ENCODE measurements at regions not wholly inside any gene's neighbourhood (a gene's known extent, or its start where the extent isn't known, plus 50 kb on each side); places are given as distances from the start of the nearest gene placed in this dataset.

- no peaks in the 10 kb centered on the region for H3K27me3 ChIP-seq (ENCODE audit: insufficient read depth, low read length)
- DNase-seq (ENCODE audit: insufficient read length, low spot score, missing footprints): no peak
- no peaks in the 10 kb centered on the region for H4K20me1 ChIP-seq (ENCODE audit: insufficient read depth, low read length)
- H3K9me3 ChIP-seq (ENCODE audit: low read depth, low read length): no peaks in the 10 kb centered on the region
- no peak overlapping the region for H3K4me2 ChIP-seq (ENCODE audit: insufficient read depth, low read length)
- H3K4me1 ChIP-seq (ENCODE audit: insufficient read depth, low read length): no peaks in the 10 kb centered on the region
- H3K79me2 ChIP-seq (ENCODE audit: insufficient read depth, low read length): no peaks in the 10 kb centered on the region
- no peak overlapping the region for H3K4me3 ChIP-seq (ENCODE audit: insufficient read depth, low read length)
- TF ChIP-seq, protein P1, sequence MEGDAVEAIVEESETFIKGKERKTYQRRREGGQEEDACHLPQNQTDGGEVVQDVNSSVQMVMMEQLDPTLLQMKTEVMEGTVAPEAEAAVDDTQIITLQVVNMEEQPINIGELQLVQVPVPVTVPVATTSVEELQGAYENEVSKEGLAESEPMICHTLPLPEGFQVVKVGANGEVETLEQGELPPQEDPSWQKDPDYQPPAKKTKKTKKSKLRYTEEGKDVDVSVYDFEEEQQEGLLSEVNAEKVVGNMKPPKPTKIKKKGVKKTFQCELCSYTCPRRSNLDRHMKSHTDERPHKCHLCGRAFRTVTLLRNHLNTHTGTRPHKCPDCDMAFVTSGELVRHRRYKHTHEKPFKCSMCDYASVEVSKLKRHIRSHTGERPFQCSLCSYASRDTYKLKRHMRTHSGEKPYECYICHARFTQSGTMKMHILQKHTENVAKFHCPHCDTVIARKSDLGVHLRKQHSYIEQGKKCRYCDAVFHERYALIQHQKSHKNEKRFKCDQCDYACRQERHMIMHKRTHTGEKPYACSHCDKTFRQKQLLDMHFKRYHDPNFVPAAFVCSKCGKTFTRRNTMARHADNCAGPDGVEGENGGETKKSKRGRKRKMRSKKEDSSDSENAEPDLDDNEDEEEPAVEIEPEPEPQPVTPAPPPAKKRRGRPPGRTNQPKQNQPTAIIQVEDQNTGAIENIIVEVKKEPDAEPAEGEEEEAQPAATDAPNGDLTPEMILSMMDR (IDR thresholded peaks at IDR 0.05; ENCODE audit: extremely low read depth, low read depth, low read length): no peak
- H3K36me3 ChIP-seq (ENCODE audit: insufficient read depth, low read length): no peaks in the 10 kb centered on the region
- no peak overlapping the region for H2AFZ ChIP-seq (ENCODE audit: low read length)
- H3K27ac ChIP-seq (ENCODE audit: low read depth, low read length): no peak overlapping the region
These were observed 1514.8 kb downstream of the RPA4 start for GRCh38 chrX:98398542-98398941.

DNA sequence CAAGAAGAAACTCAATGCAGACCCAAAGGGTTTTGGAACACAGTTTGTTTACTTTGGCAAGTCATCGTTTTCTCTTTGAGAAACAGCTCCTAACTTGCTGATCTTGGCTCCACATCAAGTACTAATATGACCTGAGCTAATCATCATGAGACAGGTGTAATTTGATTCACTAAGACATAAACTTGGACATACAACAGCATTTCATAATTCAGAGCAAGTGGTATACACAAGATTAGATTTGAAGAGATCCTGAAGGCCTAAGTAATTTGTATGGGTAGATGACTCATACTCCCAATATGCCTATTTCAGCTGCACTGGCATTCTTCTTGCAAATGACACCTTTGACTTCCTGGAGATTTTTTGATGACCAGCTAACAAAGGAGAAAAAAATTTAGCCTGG is 1521.7 kb downstream of the RPA4 start:
- Histone ChIP-seq H3K4me3 (ENCODE audit: insufficient read depth, low read length) (no peak overlapping the region), H3K79me2 (ENCODE audit: insufficient read depth, low read length) (no peaks in the 10 kb centered on the region), H3K36me3 (ENCODE audit: insufficient read depth, low read length) (no peaks in the 10 kb centered on the region), H3K27me3 (ENCODE audit: insufficient read depth, low read length) (no peaks in the 10 kb centered on the region), H3K4me2 (ENCODE audit: insufficient read depth, low read length) (no peak overlapping the region), H3K4me1 (ENCODE audit: insufficient read depth, low read length) (no peaks in the 10 kb centered on the region), H3K9me3 (ENCODE audit: low read depth, low read length) (no peaks in the 10 kb centered on the region), H3K27ac (ENCODE audit: low read depth, low read length) (no peak overlapping the region), H4K20me1 (ENCODE audit: insufficient read depth, low read length) (no peaks in the 10 kb centered on the region), H2AFZ (ENCODE audit: low read length) (no peak overlapping the region)
- TF ChIP-seq, protein P1 (IDR thresholded peaks at IDR 0.05; ENCODE audit: extremely low read depth, low read depth, low read length): no peak
- DNase-seq (ENCODE audit: insufficient read length, low spot score, missing footprints): no peak

- no peaks in the 10 kb centered on the region for H3K9me3 ChIP-seq (ENCODE audit: low read depth, low read length)
- no peaks in the 10 kb centered on the region for H4K20me1 ChIP-seq (ENCODE audit: insufficient read depth, low read length)
- H3K27ac ChIP-seq (ENCODE audit: low read depth, low read length): no peak overlapping the region
- no peaks in the 10 kb centered on the region for H3K79me2 ChIP-seq (ENCODE audit: insufficient read depth, low read length)
- no peak overlapping the region for H3K4me3 ChIP-seq (ENCODE audit: insufficient read depth, low read length)
- no peaks in the 10 kb centered on the region for H3K36me3 ChIP-seq (ENCODE audit: insufficient read depth, low read length)
- no peak overlapping the region for H3K4me2 ChIP-seq (ENCODE audit: insufficient read depth, low read length)
- no peak for DNase-seq (ENCODE audit: insufficient read length, low spot score, missing footprints)
- H3K4me1 ChIP-seq (ENCODE audit: insufficient read depth, low read length): no peaks in the 10 kb centered on the region
- no peak overlapping the region for H2AFZ ChIP-seq (ENCODE audit: low read length)
- TF ChIP-seq, protein P1 (IDR thresholded peaks at IDR 0.05; ENCODE audit: extremely low read depth, low read depth, low read length): no peak
- no peaks in the 10 kb centered on the region for H3K27me3 ChIP-seq (ENCODE audit: insufficient read depth, low read length)
These were observed 1523.9 kb downstream of the RPA4 start for GRCh38 chrX:98407584-98407983.

DNA sequence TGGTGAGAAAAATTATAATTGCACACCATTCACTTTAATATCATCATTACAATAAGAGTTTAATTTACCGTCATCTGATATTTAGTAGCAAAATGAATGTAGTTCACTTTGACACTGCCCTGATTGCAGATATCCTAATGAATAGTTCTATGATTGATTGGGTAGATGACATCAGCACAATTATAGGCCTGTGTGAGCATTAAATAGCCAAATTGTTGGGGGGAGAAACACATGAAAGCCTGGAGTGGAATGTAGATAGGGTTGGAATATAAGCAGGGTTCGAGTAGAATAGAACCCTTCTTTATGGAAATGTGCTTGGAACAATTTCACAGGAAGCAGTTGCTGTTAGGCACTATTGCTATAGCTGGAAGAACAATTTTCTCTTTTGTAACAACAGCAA is 1526.2 kb downstream of the RPA4 start:
- Histone ChIP-seq H3K27ac (ENCODE audit: low read depth, low read length) (no peak overlapping the region), H3K9me3 (ENCODE audit: low read depth, low read length) (no peaks in the 10 kb centered on the region), H2AFZ (ENCODE audit: low read length) (no peak overlapping the region), H3K4me2 (ENCODE audit: insufficient read depth, low read length) (no peak overlapping the region), H3K79me2 (ENCODE audit: insufficient read depth, low read length) (no peaks in the 10 kb centered on the region), H3K4me1 (ENCODE audit: insufficient read depth, low read length) (no peaks in the 10 kb centered on the region), H3K27me3 (ENCODE audit: insufficient read depth, low read length) (no peaks in the 10 kb centered on the region), H4K20me1 (ENCODE audit: insufficient read depth, low read length) (no peaks in the 10 kb centered on the region), H3K36me3 (ENCODE audit: insufficient read depth, low read length) (no peaks in the 10 kb centered on the region), H3K4me3 (ENCODE audit: insufficient read depth, low read length) (no peak overlapping the region)
- TF ChIP-seq, protein P1 (IDR thresholded peaks at IDR 0.05; ENCODE audit: extremely low read depth, low read depth, low read length): no peak
- no peak for DNase-seq (ENCODE audit: insufficient read length, low spot score, missing footprints)

Measured in osteoblast (primary cell).